ENCODE measurements at regions not wholly inside any gene's neighbourhood (a gene's known extent, or its start where the extent isn't known, plus 50 kb on each side); places are given as distances from the start of the nearest gene placed in this dataset.

GRCh38 chr3:98999675-99000074 lies 98.2 kb upstream of the DCBLD2 start:
- in situ Hi-C loops (cut with HindIII; ENCODE audit: low sequenced_read_pairs), result no loop called here
- DNase-seq (ENCODE audit: low spot score), result no peak

GRCh38 chr3:98994128-98994762 lies 92.8 kb upstream of the DCBLD2 start:
- DNase-seq (ENCODE audit: low spot score), result peak; percentile 52
- in situ Hi-C loops (cut with HindIII; ENCODE audit: low sequenced_read_pairs), result no loop called here

GRCh38 chr3:98991393-98991792 lies 89.9 kb upstream of the DCBLD2 start:
- DNase-seq (ENCODE audit: low spot score), result no peak
- in situ Hi-C loops (cut with HindIII; ENCODE audit: low sequenced_read_pairs), result no loop called here

GRCh38 chr3:98990657-98991056 lies 89.2 kb upstream of the DCBLD2 start:
- no peak for DNase-seq (ENCODE audit: low spot score)
- in situ Hi-C loops (cut with HindIII; ENCODE audit: low sequenced_read_pairs), result no loop called here

- in situ Hi-C loops (cut with HindIII; ENCODE audit: low sequenced_read_pairs), result no loop called here
- DNase-seq (ENCODE audit: low spot score), result no peak
Observed at GRCh38 chr3:98986073-98986472, 84.6 kb upstream of the DCBLD2 start.

GRCh38 chr3:98985431-98985830 lies 83.9 kb upstream of the DCBLD2 start:
- in situ Hi-C loops (cut with HindIII; ENCODE audit: low sequenced_read_pairs), result no loop called here

GRCh38 chr3:98984024-98984423 lies 82.5 kb upstream of the DCBLD2 start:
- in situ Hi-C loops (cut with HindIII; ENCODE audit: low sequenced_read_pairs), result no loop called here
- no peak for DNase-seq (ENCODE audit: low spot score)

More at GRCh38 chr3:98985431-98985830, 83.9 kb upstream of the DCBLD2 start:
- DNase-seq (ENCODE audit: low spot score), result no peak

- in situ Hi-C loops (cut with HindIII; ENCODE audit: low sequenced_read_pairs), result no loop called here
- no peak for DNase-seq (ENCODE audit: low spot score)
Observed at GRCh38 chr3:98982351-98982750, 80.9 kb upstream of the DCBLD2 start.

GRCh38 chr3:98980915-98981596 lies 79.6 kb upstream of the DCBLD2 start:
- in situ Hi-C loops (cut with HindIII; ENCODE audit: low sequenced_read_pairs), result no loop called here
- no peak for DNase-seq (ENCODE audit: low spot score)

- in situ Hi-C loops (cut with HindIII; ENCODE audit: low sequenced_read_pairs), result no loop called here
- DNase-seq (ENCODE audit: low spot score), result no peak
Observed at GRCh38 chr3:98979296-98979695, 77.8 kb upstream of the DCBLD2 start.

GRCh38 chr3:98978068-98978811 lies 76.7 kb upstream of the DCBLD2 start:
- in situ Hi-C loops (cut with HindIII; ENCODE audit: low sequenced_read_pairs), result no loop called here
- DNase-seq (ENCODE audit: low spot score), result no peak

GRCh38 chr3:98977520-98977919 lies 76.0 kb upstream of the DCBLD2 start:
- in situ Hi-C loops (cut with HindIII; ENCODE audit: low sequenced_read_pairs), result no loop called here
- DNase-seq (ENCODE audit: low spot score), result no peak

GRCh38 chr3:98974442-98974841 lies 72.9 kb upstream of the DCBLD2 start:
- in situ Hi-C loops (cut with HindIII; ENCODE audit: low sequenced_read_pairs), result no loop called here
- DNase-seq (ENCODE audit: low spot score), result no peak

- DNase-seq (ENCODE audit: low spot score), result no peak
- in situ Hi-C loops (cut with HindIII; ENCODE audit: low sequenced_read_pairs), result no loop called here
Observed at GRCh38 chr3:98972720-98973119, 71.2 kb upstream of the DCBLD2 start.

- no peak for DNase-seq (ENCODE audit: low spot score)
- in situ Hi-C loops (cut with HindIII; ENCODE audit: low sequenced_read_pairs), result no loop called here
Observed at GRCh38 chr3:98972155-98972554, 70.7 kb upstream of the DCBLD2 start.

GRCh38 chr3:98971169-98971681 lies 69.7 kb upstream of the DCBLD2 start:
- in situ Hi-C loops (cut with HindIII; ENCODE audit: low sequenced_read_pairs), result no loop called here
- DNase-seq (ENCODE audit: low spot score), result no peak

GRCh38 chr3:98969295-98969694 lies 67.8 kb upstream of the DCBLD2 start:
- no peak for DNase-seq (ENCODE audit: low spot score)
- in situ Hi-C loops (cut with HindIII; ENCODE audit: low sequenced_read_pairs), result no loop called here

- in situ Hi-C loops (cut with HindIII; ENCODE audit: low sequenced_read_pairs), result no loop called here
Observed at GRCh38 chr3:98968824-98969223, 67.3 kb upstream of the DCBLD2 start.

GRCh38 chr3:98968347-98968746 lies 66.9 kb upstream of the DCBLD2 start:
- DNase-seq (ENCODE audit: low spot score), result no peak
- in situ Hi-C loops (cut with HindIII; ENCODE audit: low sequenced_read_pairs), result no loop called here

More at GRCh38 chr3:98968824-98969223, 67.3 kb upstream of the DCBLD2 start:
- no peak for DNase-seq (ENCODE audit: low spot score)

GRCh38 chr3:98967758-98968157 lies 66.3 kb upstream of the DCBLD2 start:
- in situ Hi-C loops (cut with HindIII; ENCODE audit: low sequenced_read_pairs), result no loop called here
- DNase-seq (ENCODE audit: low spot score), result no peak

Measured in G401 (cell line).